ENCODE measurements at regions not wholly inside any gene's neighbourhood (a gene's known extent, or its start where the extent isn't known, plus 50 kb on each side); places are given as distances from the start of the nearest gene placed in this dataset.

- H3K4me1 ChIP-seq: peaks cover 6% of the 10 kb centered on the region
- no peak overlapping the region for H3K4me3 ChIP-seq (ENCODE audit: low read depth, low read length)
- Mint-ChIP-seq H3K36me3 (ENCODE audit: insufficient read depth, unreplicated experiment) (no peaks in the 10 kb centered on the region), H3K4me1 (ENCODE audit: low read depth, unreplicated experiment) (no peaks in the 10 kb centered on the region), H3K27ac (ENCODE audit: unreplicated experiment) (no peak overlapping the region), H3K27me3 (ENCODE audit: insufficient read depth, unreplicated experiment) (no peaks in the 10 kb centered on the region), H3K9me3 (ENCODE audit: unreplicated experiment) (peaks cover 12% of the 10 kb centered on the region), H3K4me3 (ENCODE audit: unreplicated experiment) (no peak overlapping the region)
- ChIA-PET POLR2A (no interaction called here), CTCF (no interaction called here)
- intact Hi-C loops (cut with micrococcal nuclease; ENCODE audit: unreplicated experiment): no loop called here
- no peaks in the 10 kb centered on the region for H3K27me3 ChIP-seq (replicated peaks; ENCODE audit: control insufficient read depth, insufficient read depth, low read length)
- no TSS peak for BruUV-seq (replicated peaks)
- TF ChIP-seq CTCF (IDR thresholded peaks at IDR 0.05; ENCODE audit: insufficient read depth in 1 of 2, low read depth in 1 of 2, low read length in 1 of 2, severe bottlenecking in 1 of 2, unreplicated experiment in 1 of 2): no peak
- no peak for DNase-seq
- H3K36me3 ChIP-seq (ENCODE audit: control insufficient read depth, insufficient read depth, low read length): no peaks in the 10 kb centered on the region
- peaks cover 4% of the 10 kb centered on the region for H3K9me3 ChIP-seq
Measured at GRCh38 chr2:150872756-150873395, 385.4 kb upstream of the RND3 start.

DNA sequence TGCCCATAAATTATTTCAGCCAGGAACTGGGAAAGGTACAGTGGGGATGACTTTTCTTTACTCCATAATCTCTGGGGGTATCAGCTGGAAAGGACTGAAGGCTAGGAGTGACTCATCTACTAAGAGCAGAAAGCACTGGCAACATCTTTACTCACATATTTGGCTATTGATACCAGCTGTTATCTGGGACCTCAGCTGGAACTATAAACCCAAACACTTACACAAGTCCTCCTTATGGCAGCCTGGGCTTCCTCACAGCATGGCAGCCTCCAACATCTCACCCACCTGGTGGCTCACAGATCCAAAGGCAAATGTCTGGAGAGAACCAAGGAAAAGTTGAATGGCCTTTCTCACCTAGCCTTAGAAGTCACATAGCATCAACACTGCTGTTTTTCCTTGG, 379.0 kb upstream of the RND3 start:
- Mint-ChIP-seq H3K9me3 (ENCODE audit: unreplicated experiment) (peaks cover 26% of the 10 kb centered on the region), H3K4me1 (ENCODE audit: low read depth, unreplicated experiment) (no peaks in the 10 kb centered on the region), H3K4me3 (ENCODE audit: unreplicated experiment) (no peak overlapping the region), H3K27ac (ENCODE audit: unreplicated experiment) (no peak overlapping the region), H3K36me3 (ENCODE audit: insufficient read depth, unreplicated experiment) (no peaks in the 10 kb centered on the region), H3K27me3 (ENCODE audit: insufficient read depth, unreplicated experiment) (no peaks in the 10 kb centered on the region)
- Histone ChIP-seq H3K9me3 (0 out of 2 replicates have a peak, but pooled peaks cover 3% of the 10 kb centered on the region), H3K27me3 (replicated peaks; ENCODE audit: control insufficient read depth, insufficient read depth, low read length) (no peaks in the 10 kb centered on the region), H3K4me1 (no peaks in the 10 kb centered on the region), H3K4me3 (ENCODE audit: low read depth, low read length) (no peak overlapping the region), H3K36me3 (ENCODE audit: control insufficient read depth, insufficient read depth, low read length) (no peaks in the 10 kb centered on the region)
- POLR2A ChIA-PET: no interaction called here
- CTCF ChIA-PET: no interaction called here
- DNase-seq: no peak
- no TSS peak for BruUV-seq (replicated peaks)
- no peak for TF ChIP-seq CTCF (IDR thresholded peaks at IDR 0.05; ENCODE audit: insufficient read depth in 1 of 2, low read depth in 1 of 2, low read length in 1 of 2, severe bottlenecking in 1 of 2, unreplicated experiment in 1 of 2)
- intact Hi-C loops (cut with micrococcal nuclease; ENCODE audit: unreplicated experiment): no loop called here

DNA sequence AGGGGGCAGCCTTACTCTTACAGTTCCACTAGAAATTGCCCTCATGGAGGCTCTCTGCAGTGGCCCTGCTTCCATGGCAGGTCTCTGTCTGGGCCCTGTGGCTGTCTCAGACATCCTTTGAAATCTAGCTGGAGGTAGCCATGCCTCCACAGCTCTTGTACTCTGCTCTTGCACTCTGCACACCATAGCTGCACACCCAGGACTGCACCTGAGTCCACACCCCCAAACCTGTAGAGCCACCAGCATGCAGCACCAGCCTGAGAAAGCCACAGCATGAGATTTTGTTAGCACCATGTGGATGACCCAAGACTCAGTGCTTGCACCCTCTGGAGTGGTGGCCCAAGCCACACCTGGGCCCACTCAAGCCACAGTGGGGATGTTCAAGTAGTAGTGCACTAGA, 376.2 kb upstream of the RND3 start:
- ChIA-PET POLR2A (no interaction called here), CTCF (no interaction called here)
- Histone ChIP-seq H3K36me3 (ENCODE audit: control insufficient read depth, insufficient read depth, low read length) (no peaks in the 10 kb centered on the region), H3K9me3 (0 out of 2 replicates have a peak, but pooled peaks cover 3% of the 10 kb centered on the region), H3K4me1 (no peaks in the 10 kb centered on the region), H3K27me3 (replicated peaks; ENCODE audit: control insufficient read depth, insufficient read depth, low read length) (no peaks in the 10 kb centered on the region), H3K4me3 (ENCODE audit: low read depth, low read length) (no peak overlapping the region)
- no TSS peak for BruUV-seq (replicated peaks)
- no peak overlapping the region for H3K4me3 Mint-ChIP-seq (ENCODE audit: unreplicated experiment)
- DNase-seq: no peak
- TF ChIP-seq CTCF (IDR thresholded peaks at IDR 0.05; ENCODE audit: insufficient read depth in 1 of 2, low read depth in 1 of 2, low read length in 1 of 2, severe bottlenecking in 1 of 2, unreplicated experiment in 1 of 2): no peak
- no peaks in the 10 kb centered on the region for H3K36me3 Mint-ChIP-seq (ENCODE audit: insufficient read depth, unreplicated experiment)
- no peak overlapping the region for H3K27ac Mint-ChIP-seq (ENCODE audit: unreplicated experiment)
- peaks cover 21% of the 10 kb centered on the region for H3K9me3 Mint-ChIP-seq (ENCODE audit: unreplicated experiment)
- H3K4me1 Mint-ChIP-seq (ENCODE audit: low read depth, unreplicated experiment): no peaks in the 10 kb centered on the region
- no peaks in the 10 kb centered on the region for H3K27me3 Mint-ChIP-seq (ENCODE audit: insufficient read depth, unreplicated experiment)
- intact Hi-C loops (cut with micrococcal nuclease; ENCODE audit: unreplicated experiment): no loop called here
